Choroid plexus epithelial cell (primary cell): ENCODE measurements at regions not wholly inside any gene's neighbourhood (a gene's known extent, or its start where the extent isn't known, plus 50 kb on each side); places are given as distances from the start of the nearest gene placed in this dataset.

ENCODE experiments used
- DNase-seq: peaks from one replicate; pipeline ENCODE4 v3.0.0-alpha.2; 2010; ENCODE audit warnings: low read depth
- H3K4me3 ChIP-seq: 2 replicates; pipeline ENCODE4 v1.5.1; 2011; ENCODE audit warnings: low read depth, mild to moderate bottlenecking, control low read depth, low read length, moderate library complexity
- TF ChIP-seq, protein P1 (sequence below): conservative IDR thresholded peaks from 2 replicates; pipeline ENCODE4 v1.5.1; 2011; ENCODE audit warnings: low read depth, mild to moderate bottlenecking, control low read depth, inconsistent platforms, low read length, moderate library complexity

DNA sequence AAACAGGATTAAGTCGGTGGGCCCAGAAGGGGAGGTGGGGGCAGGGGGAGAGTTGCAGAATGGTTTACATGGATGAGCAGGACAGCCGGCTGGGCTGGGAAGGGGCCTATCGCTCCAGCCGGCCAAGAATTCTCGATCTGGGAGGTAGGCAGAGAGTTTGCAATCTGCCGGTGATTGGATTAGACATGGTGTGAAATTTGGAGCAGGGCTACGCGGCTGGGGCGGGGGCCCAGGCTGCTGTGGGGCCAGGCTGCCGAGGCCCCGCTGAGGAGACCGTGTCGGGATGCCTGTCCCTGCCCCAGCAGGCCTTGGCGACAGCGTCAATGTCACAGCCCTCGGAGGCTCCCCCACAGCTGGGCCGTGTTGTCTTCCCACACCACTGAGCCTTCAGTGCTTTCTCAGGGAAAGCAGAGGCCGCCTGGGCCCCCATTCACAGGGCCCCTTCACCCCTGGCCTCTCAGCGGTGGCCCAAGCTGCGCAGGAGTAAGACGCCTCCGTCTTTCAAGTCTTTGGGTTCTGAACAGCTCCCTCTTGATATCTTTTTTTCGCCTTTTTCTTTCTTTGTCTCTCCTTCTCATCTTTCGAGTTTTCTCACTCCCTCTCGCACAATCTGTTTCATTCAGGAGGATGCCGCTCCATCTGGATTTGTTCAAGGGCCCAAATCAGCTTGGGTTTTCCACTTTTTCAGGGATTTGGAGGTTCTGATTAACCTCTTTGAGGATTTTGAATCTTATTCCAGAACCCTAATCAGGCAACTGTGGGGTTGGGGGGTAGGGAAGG is 117.5 kb upstream of the PARP11 start:
- H3K4me3 ChIP-seq, result no peak overlapping the region
- DNase-seq, result no peak
- TF ChIP-seq, protein P1, sequence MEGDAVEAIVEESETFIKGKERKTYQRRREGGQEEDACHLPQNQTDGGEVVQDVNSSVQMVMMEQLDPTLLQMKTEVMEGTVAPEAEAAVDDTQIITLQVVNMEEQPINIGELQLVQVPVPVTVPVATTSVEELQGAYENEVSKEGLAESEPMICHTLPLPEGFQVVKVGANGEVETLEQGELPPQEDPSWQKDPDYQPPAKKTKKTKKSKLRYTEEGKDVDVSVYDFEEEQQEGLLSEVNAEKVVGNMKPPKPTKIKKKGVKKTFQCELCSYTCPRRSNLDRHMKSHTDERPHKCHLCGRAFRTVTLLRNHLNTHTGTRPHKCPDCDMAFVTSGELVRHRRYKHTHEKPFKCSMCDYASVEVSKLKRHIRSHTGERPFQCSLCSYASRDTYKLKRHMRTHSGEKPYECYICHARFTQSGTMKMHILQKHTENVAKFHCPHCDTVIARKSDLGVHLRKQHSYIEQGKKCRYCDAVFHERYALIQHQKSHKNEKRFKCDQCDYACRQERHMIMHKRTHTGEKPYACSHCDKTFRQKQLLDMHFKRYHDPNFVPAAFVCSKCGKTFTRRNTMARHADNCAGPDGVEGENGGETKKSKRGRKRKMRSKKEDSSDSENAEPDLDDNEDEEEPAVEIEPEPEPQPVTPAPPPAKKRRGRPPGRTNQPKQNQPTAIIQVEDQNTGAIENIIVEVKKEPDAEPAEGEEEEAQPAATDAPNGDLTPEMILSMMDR, result no peak

DNA sequence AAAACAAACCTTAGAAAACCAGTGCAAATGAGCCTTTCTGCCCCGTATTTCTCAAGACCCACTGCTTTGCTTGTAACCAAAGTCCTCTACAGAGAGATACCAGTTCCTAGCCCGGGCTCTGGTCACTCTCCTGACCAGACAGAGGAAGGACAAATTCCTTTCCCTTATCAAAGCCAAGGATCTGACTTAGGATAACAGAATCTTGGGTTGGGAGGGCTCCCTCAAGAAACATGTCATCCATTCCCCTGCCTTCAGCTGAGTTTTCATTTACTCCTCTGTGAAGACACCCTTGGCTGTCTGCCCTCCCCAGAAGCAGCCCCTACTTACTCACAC is 116.0 kb upstream of the PARP11 start:
- no peak overlapping the region for H3K4me3 ChIP-seq
- TF ChIP-seq, protein P1, result no peak
- no peak for DNase-seq

DNA sequence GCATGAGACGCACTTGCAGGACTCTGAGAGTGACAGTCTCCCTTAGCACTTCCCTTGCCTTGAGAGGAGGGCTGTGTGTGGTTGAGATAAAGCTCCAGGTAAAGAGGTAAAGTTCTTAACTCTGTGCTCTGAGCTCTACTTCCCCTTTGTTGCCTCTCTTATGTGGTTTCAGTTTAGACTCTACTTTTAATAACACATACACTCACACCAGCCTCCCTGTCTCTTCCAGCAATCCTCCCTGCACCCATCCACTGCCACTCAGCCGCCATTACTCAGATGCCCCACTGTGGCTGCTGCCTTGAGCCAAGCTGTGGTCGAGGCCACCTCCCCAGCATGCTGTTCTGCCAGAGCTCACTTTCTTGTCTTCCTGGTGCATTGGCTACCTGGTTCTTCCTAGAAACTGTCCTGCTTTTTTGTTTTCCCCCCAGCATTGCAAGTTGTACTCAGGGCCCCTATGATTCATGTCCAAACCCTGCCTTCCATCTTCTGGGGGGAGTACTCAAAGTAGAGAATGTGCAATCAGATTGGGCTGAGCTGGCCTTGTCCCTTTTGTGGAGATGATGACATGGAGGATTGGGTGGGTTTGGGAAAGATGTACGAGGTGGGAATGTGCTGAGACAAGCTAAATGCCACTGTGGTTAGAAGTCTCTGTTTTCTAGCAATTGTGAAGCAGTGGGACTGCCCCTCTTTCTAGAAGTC is 115.5 kb upstream of the PARP11 start:
- no peak overlapping the region for H3K4me3 ChIP-seq
- TF ChIP-seq, protein P1, result no peak
- no peak for DNase-seq

DNA sequence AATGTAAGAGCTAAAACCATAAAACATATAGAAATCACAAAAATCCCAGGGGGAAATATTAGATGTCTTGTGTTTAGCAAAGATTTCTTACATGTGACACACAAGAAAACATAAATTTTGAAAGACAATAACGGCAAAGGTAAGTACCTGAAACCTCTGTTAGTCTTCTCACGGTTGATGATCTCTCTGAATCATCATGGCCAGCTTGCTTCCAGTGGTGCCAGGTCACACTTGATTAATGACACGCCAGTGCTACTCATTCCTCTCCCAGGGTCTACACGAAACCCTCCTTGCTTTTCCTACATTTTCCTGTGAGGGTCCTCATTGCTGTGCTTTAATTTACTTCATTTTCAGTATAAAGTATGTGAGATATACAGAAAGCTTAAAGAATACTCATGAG is 114.4 kb upstream of the PARP11 start:
- no peak overlapping the region for H3K4me3 ChIP-seq
- TF ChIP-seq, protein P1, result no peak
- no peak for DNase-seq

DNA sequence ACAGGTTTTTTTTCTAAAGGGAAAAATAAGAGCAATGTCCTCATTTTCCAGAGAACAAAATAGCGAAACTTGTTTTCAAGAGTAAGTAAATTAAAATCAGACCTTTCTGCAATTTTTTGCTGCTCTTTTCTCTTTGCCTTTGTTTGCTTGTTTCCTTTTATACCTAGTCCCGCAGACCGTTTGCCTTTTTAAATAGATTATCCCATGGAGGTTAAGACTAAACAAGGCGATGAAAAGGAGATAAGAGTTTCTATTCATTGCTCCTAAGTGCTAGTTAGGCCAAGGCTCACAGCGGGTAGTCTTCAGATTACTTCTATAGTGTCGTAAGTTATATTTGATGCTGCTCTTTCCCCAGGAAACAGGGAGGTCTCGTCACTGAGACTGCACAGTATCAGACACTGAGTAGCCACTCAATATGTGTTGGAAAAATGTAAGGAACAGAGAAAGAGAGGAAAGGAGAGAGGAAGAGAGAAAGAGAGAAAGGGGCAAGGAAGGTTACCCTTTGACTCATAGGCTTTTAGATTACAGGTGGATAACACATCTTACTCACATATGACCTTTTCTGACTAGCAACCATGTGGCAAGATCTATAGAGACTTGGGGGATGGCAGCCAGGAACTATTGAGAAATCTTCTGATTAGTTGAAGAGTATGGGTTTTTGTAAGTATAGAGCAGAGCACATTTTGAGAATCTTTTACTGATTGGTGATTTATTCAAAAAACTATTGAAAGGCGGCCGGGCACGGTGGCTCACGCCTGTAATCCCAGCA is 107.5 kb upstream of the PARP11 start:
- DNase-seq, result no peak
- TF ChIP-seq, protein P1, result no peak
- H3K4me3 ChIP-seq, result no peak overlapping the region

DNA sequence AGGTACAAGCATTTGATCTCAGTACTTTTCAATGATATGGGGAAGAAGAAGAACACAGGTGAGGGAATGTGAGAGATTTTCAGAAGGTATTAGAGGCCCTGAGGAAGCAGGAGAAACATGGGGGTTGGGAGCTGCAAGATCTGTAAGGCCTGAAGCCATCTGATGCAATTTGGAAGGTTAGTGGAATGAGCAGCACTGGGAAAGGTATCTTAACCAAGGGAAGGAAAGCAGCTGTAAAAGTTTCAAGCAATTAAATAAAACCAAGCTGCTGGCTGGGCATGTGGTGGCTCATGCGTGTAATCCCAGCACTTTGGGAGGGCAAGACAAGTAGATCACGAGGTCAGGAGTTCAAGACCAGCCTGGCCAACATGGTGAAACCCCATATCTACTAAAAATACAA is 104.4 kb upstream of the PARP11 start:
- no peak for DNase-seq
- H3K4me3 ChIP-seq, result no peak overlapping the region
- TF ChIP-seq, protein P1, result no peak
